ENCODE measurements at regions not wholly inside any gene's neighbourhood (a gene's known extent, or its start where the extent isn't known, plus 50 kb on each side); places are given as distances from the start of the nearest gene placed in this dataset.
"Not testable (repeated sequence)": the region's sequence is repeated elsewhere in the genome, so short reads cannot be mapped to it uniquely, and the experiment has no call there.

DNA sequence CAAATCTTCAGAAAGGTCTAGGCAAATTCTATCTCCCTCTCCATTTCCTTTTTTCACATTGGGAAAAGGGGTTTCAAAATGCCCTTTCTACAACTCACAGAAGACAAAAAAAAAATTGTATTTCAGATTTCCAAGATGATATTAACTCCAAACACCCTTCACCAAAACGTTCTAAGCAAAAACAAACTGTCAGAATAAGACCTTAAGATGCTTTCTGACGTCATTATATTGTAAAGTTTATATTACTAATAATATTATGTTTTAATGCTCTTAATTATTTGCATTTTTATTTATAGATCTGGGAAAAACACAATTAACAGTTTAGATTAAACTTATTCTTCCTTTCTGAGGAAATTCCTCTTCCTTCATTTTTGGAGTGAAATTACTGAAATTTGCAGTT lies 624.2 kb downstream of the GALC start:
- TF ChIP-seq, protein P1, sequence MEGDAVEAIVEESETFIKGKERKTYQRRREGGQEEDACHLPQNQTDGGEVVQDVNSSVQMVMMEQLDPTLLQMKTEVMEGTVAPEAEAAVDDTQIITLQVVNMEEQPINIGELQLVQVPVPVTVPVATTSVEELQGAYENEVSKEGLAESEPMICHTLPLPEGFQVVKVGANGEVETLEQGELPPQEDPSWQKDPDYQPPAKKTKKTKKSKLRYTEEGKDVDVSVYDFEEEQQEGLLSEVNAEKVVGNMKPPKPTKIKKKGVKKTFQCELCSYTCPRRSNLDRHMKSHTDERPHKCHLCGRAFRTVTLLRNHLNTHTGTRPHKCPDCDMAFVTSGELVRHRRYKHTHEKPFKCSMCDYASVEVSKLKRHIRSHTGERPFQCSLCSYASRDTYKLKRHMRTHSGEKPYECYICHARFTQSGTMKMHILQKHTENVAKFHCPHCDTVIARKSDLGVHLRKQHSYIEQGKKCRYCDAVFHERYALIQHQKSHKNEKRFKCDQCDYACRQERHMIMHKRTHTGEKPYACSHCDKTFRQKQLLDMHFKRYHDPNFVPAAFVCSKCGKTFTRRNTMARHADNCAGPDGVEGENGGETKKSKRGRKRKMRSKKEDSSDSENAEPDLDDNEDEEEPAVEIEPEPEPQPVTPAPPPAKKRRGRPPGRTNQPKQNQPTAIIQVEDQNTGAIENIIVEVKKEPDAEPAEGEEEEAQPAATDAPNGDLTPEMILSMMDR (IDR thresholded peaks at IDR 0.05) = no peak
- Histone ChIP-seq H3K9me3 (no peaks in the 10 kb centered on the region), H3K4me1 (no peaks in the 10 kb centered on the region), H3K36me3 (no peaks in the 10 kb centered on the region), H3K4me3 (no peak overlapping the region), H3K27me3 (no peaks in the 10 kb centered on the region), H3K27ac (no peak overlapping the region)
- DNase-seq (no peak), FAIRE-seq (no peak), ATAC-seq (no peak)
- 54 to 61% methylated on average over 2 of the region's 2 CpGs for WGBS, 2 donors
- intact Hi-C loops (cut with DNase I) = no loop called here

DNA sequence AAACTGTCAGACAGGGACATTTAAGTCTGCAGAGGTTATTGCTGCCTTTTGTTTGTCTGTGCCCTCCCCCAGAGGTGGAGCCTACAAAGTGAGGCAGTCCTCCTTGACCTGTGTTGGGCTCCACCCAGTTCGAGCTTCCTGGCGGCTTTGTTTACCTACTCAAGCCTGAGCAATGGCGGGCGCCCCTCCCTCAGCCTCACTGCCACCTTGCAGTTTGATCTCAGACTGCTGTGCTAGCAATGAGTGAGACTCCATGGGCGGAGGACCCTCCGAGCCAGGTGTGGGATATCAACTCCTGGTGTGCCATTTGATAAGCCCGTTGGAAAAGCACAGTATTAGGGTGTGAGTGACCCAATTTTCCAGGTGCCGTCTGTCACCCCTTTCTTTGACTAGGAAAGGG lies 632.7 kb downstream of the GALC start:
- H3K36me3 ChIP-seq; H3K27ac ChIP-seq; FAIRE-seq; H3K4me3 ChIP-seq; intact Hi-C loops (cut with DNase I); H3K4me1 ChIP-seq; H3K27me3 ChIP-seq; ATAC-seq; H3K9me3 ChIP-seq: not testable (repeated sequence)
- WGBS, 2 donors = 81 to 85% methylated on average over 8 of the region's 8 CpGs
- DNase-seq = peak in 1 of 6 donors; percentile 31

DNA sequence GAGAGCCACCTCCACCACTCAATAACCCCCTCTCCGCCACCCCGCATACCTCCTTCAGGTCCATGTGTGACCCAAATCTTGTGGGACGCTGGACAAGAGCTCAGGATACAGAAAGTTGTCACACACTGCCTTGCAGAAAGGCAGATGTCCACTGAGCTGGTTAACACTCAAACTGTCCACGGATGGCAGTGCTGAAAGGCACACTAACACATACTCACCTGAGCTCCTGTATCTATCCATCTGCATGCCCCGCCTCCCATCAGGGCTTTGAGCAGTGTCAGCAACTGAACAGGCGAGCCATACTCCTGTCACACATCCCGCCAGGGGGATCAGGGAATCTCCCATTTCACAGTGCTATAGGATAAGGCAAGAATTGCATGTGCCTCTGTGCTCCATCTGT lies 642.0 kb downstream of the GALC start:
- H3K27ac ChIP-seq = no peak overlapping the region
- H3K4me1 ChIP-seq = no peaks in the 10 kb centered on the region
- H3K9me3 ChIP-seq = no peaks in the 10 kb centered on the region
- WGBS, 2 donors = 74% methylated on average over 7 of the region's 7 CpGs
- DNase-seq (no peak), ATAC-seq (no peak), FAIRE-seq (no peak)
- intact Hi-C loops (cut with DNase I) = no loop called here
- H3K27me3 ChIP-seq = no peaks in the 10 kb centered on the region
- H3K36me3 ChIP-seq = no peaks in the 10 kb centered on the region
- H3K4me3 ChIP-seq = no peak overlapping the region
- TF ChIP-seq, protein P1 (IDR thresholded peaks at IDR 0.05) = no peak

DNA sequence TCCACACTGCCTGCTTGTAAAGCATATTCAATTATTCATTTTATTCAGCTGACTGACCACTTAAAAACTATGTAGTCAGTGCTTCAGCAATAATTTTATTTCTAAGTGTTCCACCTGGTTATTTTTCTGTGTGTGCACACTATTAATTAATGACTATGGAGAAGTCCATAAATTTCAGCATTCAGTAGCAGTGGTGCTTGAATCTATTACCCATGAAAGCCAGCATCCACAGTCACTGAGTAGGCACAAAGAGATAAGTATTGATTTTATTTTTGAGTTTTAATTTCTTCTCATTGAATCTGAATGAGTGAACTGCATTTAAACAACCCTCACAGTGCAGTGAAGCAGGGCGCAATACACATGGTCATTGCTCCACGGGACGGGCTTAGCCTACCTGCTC lies 643.1 kb downstream of the GALC start:
- H3K4me1 ChIP-seq = no peaks in the 10 kb centered on the region

GRCh38 chr14:87343652-87344051 lies 649.3 kb downstream of the GALC start:
- ATAC-seq (no peak), DNase-seq (no peak), FAIRE-seq (no peak)
- TF ChIP-seq, protein P1 (IDR thresholded peaks at IDR 0.05) = no peak
- no peak overlapping the region for H3K27ac ChIP-seq
- no peaks in the 10 kb centered on the region for H3K27me3 ChIP-seq
- H3K36me3 ChIP-seq = no peaks in the 10 kb centered on the region
- H3K4me1 ChIP-seq = no peaks in the 10 kb centered on the region
- intact Hi-C loops (cut with DNase I) = no loop called here
- no peaks in the 10 kb centered on the region for H3K9me3 ChIP-seq
- WGBS, 2 donors = 45 to 86% methylated on average over 3 of the region's 3 CpGs
- no peak overlapping the region for H3K4me3 ChIP-seq

More for the DNA sequence above, 643.1 kb downstream of the GALC start:
- Histone ChIP-seq H3K9me3 (no peaks in the 10 kb centered on the region), H3K4me3 (no peak overlapping the region), H3K36me3 (no peaks in the 10 kb centered on the region), H3K27ac (no peak overlapping the region), H3K27me3 (no peaks in the 10 kb centered on the region)
- FAIRE-seq (no peak), DNase-seq (no peak), ATAC-seq (no peak)
- intact Hi-C loops (cut with DNase I) = no loop called here
- WGBS, 2 donors = 94 to 96% methylated on average over 3 of the region's 3 CpGs
- TF ChIP-seq, protein P1 (IDR thresholded peaks at IDR 0.05) = no peak
